ENCODE measurements at regions not wholly inside any gene's neighbourhood (a gene's known extent, or its start where the extent isn't known, plus 50 kb on each side); places are given as distances from the start of the nearest gene placed in this dataset.
"Not testable (repeated sequence)": the region's sequence is repeated elsewhere in the genome, so short reads cannot be mapped to it uniquely, and the experiment has no call there.

GRCh38 chr18:73087282-73087977 is 219.6 kb upstream of the NETO1 start:
- DNase-seq, result no peak

- DNase-seq, result no peak
Observed at GRCh38 chr18:73079920-73080319, 212.1 kb upstream of the NETO1 start.

- no peak for DNase-seq
Observed at GRCh38 chr18:73060666-73061288, 193.0 kb upstream of the NETO1 start.

GRCh38 chr18:73059280-73059679 is 191.5 kb upstream of the NETO1 start:
- no peak for DNase-seq

- no peak for DNase-seq
Observed at GRCh38 chr18:73047688-73048087, 179.9 kb upstream of the NETO1 start.

- no peak for DNase-seq
Observed at GRCh38 chr18:73045037-73045436, 177.2 kb upstream of the NETO1 start.

- DNase-seq, result no peak
Observed at GRCh38 chr18:73043611-73044010, 175.8 kb upstream of the NETO1 start.

GRCh38 chr18:73043211-73043610 is 175.4 kb upstream of the NETO1 start:
- peak; percentile 12 for DNase-seq

- DNase-seq, result no peak
Observed at GRCh38 chr18:73040247-73040646, 172.5 kb upstream of the NETO1 start.

GRCh38 chr18:73038336-73038735 is 170.5 kb upstream of the NETO1 start:
- no peak for DNase-seq

- no peak for DNase-seq
Observed at GRCh38 chr18:73023975-73024374, 156.2 kb upstream of the NETO1 start.

GRCh38 chr18:73009691-73010090 is 141.9 kb upstream of the NETO1 start:
- DNase-seq, result no peak

GRCh38 chr18:73007915-73008308 is 140.1 kb upstream of the NETO1 start:
- no peak for DNase-seq

- no peak for DNase-seq
Observed at GRCh38 chr18:73007195-73007914, 139.6 kb upstream of the NETO1 start.

GRCh38 chr18:73006331-73006730 is 138.5 kb upstream of the NETO1 start:
- DNase-seq, result no peak

GRCh38 chr18:73004260-73004659 is 136.5 kb upstream of the NETO1 start:
- DNase-seq, result no peak

- no peak for DNase-seq
Observed at GRCh38 chr18:72999971-73000607, 132.3 kb upstream of the NETO1 start.

- DNase-seq, result no peak
Observed at GRCh38 chr18:72995558-72995957, 127.8 kb upstream of the NETO1 start.

- DNase-seq, result no peak
Observed at GRCh38 chr18:72993250-72993649, 125.5 kb upstream of the NETO1 start.

GRCh38 chr18:72991379-72991778 is 123.6 kb upstream of the NETO1 start:
- DNase-seq, result no peak

- DNase-seq, result not testable (repeated sequence)
Observed at GRCh38 chr18:72987570-72987969, 119.8 kb upstream of the NETO1 start.

- DNase-seq, result no peak
Observed at GRCh38 chr18:72986103-72986502, 118.3 kb upstream of the NETO1 start.

GRCh38 chr18:72985686-72986085 is 117.9 kb upstream of the NETO1 start:
- no peak for DNase-seq
